ENCODE measurements at regions not wholly inside any gene's neighbourhood (a gene's known extent, or its start where the extent isn't known, plus 50 kb on each side); places are given as distances from the start of the nearest gene placed in this dataset.

- no peaks in the 10 kb centered on the region for H3K4me1 ChIP-seq (ENCODE audit: insufficient read depth)
- no peaks in the 10 kb centered on the region for H4K20me1 ChIP-seq (ENCODE audit: insufficient read depth, poor library complexity, severe bottlenecking)
- H3K27ac ChIP-seq = no peak overlapping the region
- no peak overlapping the region for H3K4me3 ChIP-seq
- no peaks in the 10 kb centered on the region for H3K79me2 ChIP-seq
- WGBS (ENCODE audit: low lambda C conversion rate, missing lambda C conversion rate) = 93% methylated on average over 2 of the region's 2 CpGs
- DNase-seq (ENCODE audit: low spot score) = no peak
- H3K36me3 ChIP-seq (replicated peaks; ENCODE audit: insufficient read depth, low read depth) = no peaks in the 10 kb centered on the region
- H3K4me2 ChIP-seq = no peak overlapping the region
- no peak overlapping the region for H2AFZ ChIP-seq
- no peaks in the 10 kb centered on the region for H3K9me3 ChIP-seq (ENCODE audit: low read depth)
- no peaks in the 10 kb centered on the region for H3K9me2 ChIP-seq (replicated peaks; ENCODE audit: insufficient read depth)
- no peaks in the 10 kb centered on the region for H3K27me3 ChIP-seq
- TF ChIP-seq EZH2phosphoT487 (IDR thresholded peaks at IDR 0.05; ENCODE audit: low read depth, severe bottlenecking, unreplicated experiment) (no peak), EZH2 (IDR thresholded peaks at IDR 0.05; ENCODE audit: borderline replicate concordance) (no peak), CTCF (IDR thresholded peaks at IDR 0.05; ENCODE audit: poor library complexity) (no peak)
Measured at GRCh38 chr7:116101704-116102103, 71.1 kb upstream of the TFEC start.

- no peak overlapping the region for H3K4me2 ChIP-seq
- no peak overlapping the region for H3K27ac ChIP-seq
- no peak for DNase-seq (ENCODE audit: low spot score)
- no peaks in the 10 kb centered on the region for H3K27me3 ChIP-seq
- TF ChIP-seq EZH2 (IDR thresholded peaks at IDR 0.05; ENCODE audit: borderline replicate concordance) = no peak
- no peak for TF ChIP-seq CTCF (IDR thresholded peaks at IDR 0.05; ENCODE audit: poor library complexity)
- TF ChIP-seq EZH2phosphoT487 (IDR thresholded peaks at IDR 0.05; ENCODE audit: low read depth, severe bottlenecking, unreplicated experiment) = no peak
- H3K9me3 ChIP-seq (ENCODE audit: low read depth) = no peaks in the 10 kb centered on the region
- no peaks in the 10 kb centered on the region for H3K4me1 ChIP-seq (ENCODE audit: insufficient read depth)
- H4K20me1 ChIP-seq (ENCODE audit: insufficient read depth, poor library complexity, severe bottlenecking) = no peaks in the 10 kb centered on the region
- H3K9me2 ChIP-seq (replicated peaks; ENCODE audit: insufficient read depth) = no peaks in the 10 kb centered on the region
- H3K79me2 ChIP-seq = no peaks in the 10 kb centered on the region
- H3K4me3 ChIP-seq = no peak overlapping the region
- H3K36me3 ChIP-seq (replicated peaks; ENCODE audit: insufficient read depth, low read depth) = no peaks in the 10 kb centered on the region
- no peak overlapping the region for H2AFZ ChIP-seq
Measured at GRCh38 chr7:116111475-116111874, 80.9 kb upstream of the TFEC start.

- no peak overlapping the region for H2AFZ ChIP-seq
- no peak overlapping the region for H3K4me2 ChIP-seq
- no peaks in the 10 kb centered on the region for H3K79me2 ChIP-seq
- no peak overlapping the region for H3K27ac ChIP-seq
- no peaks in the 10 kb centered on the region for H4K20me1 ChIP-seq (ENCODE audit: insufficient read depth, poor library complexity, severe bottlenecking)
- no peaks in the 10 kb centered on the region for H3K27me3 ChIP-seq
- no peaks in the 10 kb centered on the region for H3K4me1 ChIP-seq (ENCODE audit: insufficient read depth)
- no peak for TF ChIP-seq EZH2 (IDR thresholded peaks at IDR 0.05; ENCODE audit: borderline replicate concordance)
- no peak for TF ChIP-seq CTCF (IDR thresholded peaks at IDR 0.05; ENCODE audit: poor library complexity)
- no peak for TF ChIP-seq EZH2phosphoT487 (IDR thresholded peaks at IDR 0.05; ENCODE audit: low read depth, severe bottlenecking, unreplicated experiment)
- no peak for DNase-seq (ENCODE audit: low spot score)
- no peak overlapping the region for H3K4me3 ChIP-seq
- WGBS (ENCODE audit: low lambda C conversion rate, missing lambda C conversion rate) = 100% methylated on average over 1 of the region's 1 CpG
- H3K9me3 ChIP-seq (ENCODE audit: low read depth) = no peaks in the 10 kb centered on the region
- H3K9me2 ChIP-seq (replicated peaks; ENCODE audit: insufficient read depth) = no peaks in the 10 kb centered on the region
- no peaks in the 10 kb centered on the region for H3K36me3 ChIP-seq (replicated peaks; ENCODE audit: insufficient read depth, low read depth)
Measured at GRCh38 chr7:116113310-116113709, 82.7 kb upstream of the TFEC start.

DNA sequence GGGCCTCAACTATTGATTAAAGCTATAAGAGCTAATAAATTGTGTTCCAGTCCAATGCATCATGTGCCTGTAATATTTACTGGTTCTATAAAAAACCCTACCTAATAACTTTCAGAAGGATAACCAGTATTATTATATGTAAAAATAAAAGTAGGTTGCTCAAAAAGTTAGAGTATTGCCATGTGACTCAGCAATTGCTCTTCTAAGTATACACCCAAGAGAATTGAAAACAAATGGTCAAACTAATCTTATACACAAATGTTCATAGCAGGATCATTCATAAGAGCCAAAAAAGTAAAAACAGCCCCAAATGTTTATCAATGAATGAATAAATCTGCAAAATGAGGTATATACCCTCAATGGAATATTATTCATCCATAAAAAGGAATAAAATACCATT, 89.5 kb upstream of the TES start:
- no peaks in the 10 kb centered on the region for H3K79me2 ChIP-seq
- no peaks in the 10 kb centered on the region for H3K27me3 ChIP-seq
- TF ChIP-seq EZH2phosphoT487 (IDR thresholded peaks at IDR 0.05; ENCODE audit: low read depth, severe bottlenecking, unreplicated experiment) = no peak
- no peak for TF ChIP-seq CTCF (IDR thresholded peaks at IDR 0.05; ENCODE audit: poor library complexity)
- TF ChIP-seq EZH2 (IDR thresholded peaks at IDR 0.05; ENCODE audit: borderline replicate concordance) = no peak
- no peak for DNase-seq (ENCODE audit: low spot score)
- H3K36me3 ChIP-seq (replicated peaks; ENCODE audit: insufficient read depth, low read depth) = no peaks in the 10 kb centered on the region
- no peak overlapping the region for H3K4me3 ChIP-seq
- no peaks in the 10 kb centered on the region for H3K4me1 ChIP-seq (ENCODE audit: insufficient read depth)
- no peak overlapping the region for H3K4me2 ChIP-seq
- no peaks in the 10 kb centered on the region for H3K9me2 ChIP-seq (replicated peaks; ENCODE audit: insufficient read depth)
- H3K27ac ChIP-seq = no peak overlapping the region
- no peaks in the 10 kb centered on the region for H3K9me3 ChIP-seq (ENCODE audit: low read depth)
- no peaks in the 10 kb centered on the region for H4K20me1 ChIP-seq (ENCODE audit: insufficient read depth, poor library complexity, severe bottlenecking)
- no peak overlapping the region for H2AFZ ChIP-seq

All from hepatocyte (in vitro differentiated cells).